Hepatocyte (in vitro differentiated cells): ENCODE measurements at regions not wholly inside any gene's neighbourhood (a gene's known extent, or its start where the extent isn't known, plus 50 kb on each side); places are given as distances from the start of the nearest gene placed in this dataset.

ENCODE experiments used
- CTCF ChIP-seq: fragments of 200-600 bp; sonication (generic); IDR thresholded peaks from 2 replicates; pipeline ENCODE4 v1.5.1; 2016; ENCODE audit warnings: antibody characterized with exemption, mild to moderate bottlenecking; ENCODE audit not compliant: poor library complexity
- EZH2 ChIP-seq: fragments of 200-600 bp; sonication (generic); IDR thresholded peaks from 2 replicates; pipeline ENCODE4 v1.6.1; 2016; ENCODE audit warnings: antibody characterized with exemption, mild to moderate bottlenecking, borderline replicate concordance

- TF ChIP-seq CTCF (no peak), EZH2 (no peak)
Observed at GRCh38 chr4:17328141-17328815, 183.6 kb downstream of the QDPR start.
